A673 (cell line): ENCODE measurements at regions not wholly inside any gene's neighbourhood (a gene's known extent, or its start where the extent isn't known, plus 50 kb on each side); places are given as distances from the start of the nearest gene placed in this dataset.

Source experiments
- BruUV-seq: library from RNA; stranded (reverse); fragments of 400-500 nt; replicated peaks from 2 replicates; lab custom pipeline; 2021; lab: Mats Ljungman, UMichigan
- CTCF ChIA-PET: fragments of 300-600 bp; sonication (Branson Sonifier 250); formaldehyde crosslinking; loops from one replicate; lab custom pipeline; 2022; ENCODE audit warnings: antibody characterized with exemption; lab: Charles Lee
- POLR2A ChIA-PET: fragments of 300-600 bp; sonication (Branson Sonifier 250); formaldehyde crosslinking; loops from one replicate; lab custom pipeline; 2022; ENCODE audit warnings: antibody characterized with exemption; ENCODE audit not compliant: low non-redundant PET; lab: Charles Lee
- DNase-seq: peaks from one replicate; pipeline ENCODE4 v3.0.0-alpha.2; 2015; ENCODE audit warnings: low spot score
- H3K27ac ChIP-seq: fragments of 200-600 bp; sonication (generic); 2 replicates; pipeline ENCODE4 v1.5.1; 2016; ENCODE audit warnings: mixed run types, low read depth, mild to moderate bottlenecking, mixed read lengths, antibody characterized with exemption, low read length; ENCODE audit not compliant: poor library complexity, severe bottlenecking
- H3K27me3 ChIP-seq: fragments of 200-600 bp; sonication (generic); replicated peaks from 2 replicates; pipeline ENCODE4 v1.6.1; 2017; ENCODE audit warnings: mixed run types, low read depth, mild to moderate bottlenecking, mixed read lengths, antibody characterized with exemption, low read length; ENCODE audit not compliant: insufficient read depth, poor library complexity
- H3K36me3 ChIP-seq: fragments of 200-600 bp; sonication (generic); 2 replicates; pipeline ENCODE4 v1.6.1; 2016; ENCODE audit warnings: mixed run types, mild to moderate bottlenecking, mixed read lengths, antibody characterized with exemption, low read length; ENCODE audit not compliant: insufficient read depth, poor library complexity, severe bottlenecking
- H3K4me1 ChIP-seq: fragments of 200-600 bp; sonication (generic); 2 replicates; pipeline ENCODE4 v1.6.1; 2017; ENCODE audit warnings: mixed run types, mild to moderate bottlenecking, mixed read lengths, antibody characterized with exemption, low read length; ENCODE audit not compliant: insufficient read depth, poor library complexity, severe bottlenecking
- H3K4me3 ChIP-seq: fragments of 200-600 bp; sonication (generic); 2 replicates; pipeline ENCODE4 v1.5.1; 2016; ENCODE audit warnings: low read depth, mixed run types, mild to moderate bottlenecking, mixed read lengths, low read length; ENCODE audit not compliant: poor library complexity, severe bottlenecking
- H3K9me3 ChIP-seq: fragments of 200-600 bp; sonication (generic); 2 replicates; pipeline ENCODE4 v1.6.1; 2016; ENCODE audit warnings: mixed run types, low read depth, mild to moderate bottlenecking, mixed read lengths, antibody characterized with exemption, low read length; ENCODE audit not compliant: poor library complexity, severe bottlenecking
- CTCF ChIP-seq: fragments of 300-800, 200-600 bp; sonication (generic); conservative IDR thresholded peaks from 2 replicates; pipeline ENCODE4 v1.5.1; 2017; ENCODE audit warnings: low read depth, mild to moderate bottlenecking, antibody characterized with exemption, low read length, moderate library complexity, mixed read lengths
- EZH2 ChIP-seq: fragments of 200-600 bp; sonication (generic); IDR thresholded peaks from 2 replicates; pipeline ENCODE4 v1.6.1; 2017; ENCODE audit warnings: borderline replicate concordance, low read depth, mild to moderate bottlenecking, mixed read lengths, antibody characterized with exemption, low read length; ENCODE audit not compliant: poor library complexity, severe bottlenecking
- intact Hi-C: fragments of 100-400 bp; cut with micrococcal nuclease; formaldehyde crosslinking; loops from one replicate; pipeline ENCODE4 v1.10.0; 2022; ENCODE audit not compliant: unreplicated experiment

- H3K4me3 ChIP-seq: no peak overlapping the region
- no peak overlapping the region for H3K27ac ChIP-seq
- POLR2A ChIA-PET: interaction anchor here (0.6 kb wide), 1 partner anchor 1275 kb away, joined by 5 read pairs; no protein-coding TSS in a partner anchor
- peaks cover 31% of the 10 kb centered on the region for H3K27me3 ChIP-seq
- no peaks in the 10 kb centered on the region for H3K36me3 ChIP-seq
- H3K9me3 ChIP-seq: no peaks in the 10 kb centered on the region
- H3K4me1 ChIP-seq: no peaks in the 10 kb centered on the region
- no peak for TF ChIP-seq EZH2
- TF ChIP-seq CTCF: no peak
- no TSS peak for BruUV-seq
- DNase-seq: no peak
- intact Hi-C loops: no loop called here
- CTCF ChIA-PET: no interaction called here
Measured at GRCh38 chr2:349390-349789, 61.5 kb upstream of the ALKAL2 start.

GRCh38 chr2:348361-348916, 60.5 kb upstream of the ALKAL2 start:
- Histone ChIP-seq H3K27ac (no peak overlapping the region), H3K27me3 (peaks cover 36% of the 10 kb centered on the region), H3K4me1 (no peaks in the 10 kb centered on the region), H3K4me3 (no peak overlapping the region), H3K36me3 (no peaks in the 10 kb centered on the region), H3K9me3 (no peaks in the 10 kb centered on the region)
- no TSS peak for BruUV-seq
- ChIA-PET CTCF (no interaction called here), POLR2A (interaction anchor here (0.6 kb wide), 1 partner anchor 1276 kb away, joined by 5 read pairs; no protein-coding TSS in a partner anchor)
- DNase-seq: no peak
- no peak for TF ChIP-seq EZH2
- no peak for TF ChIP-seq CTCF
- intact Hi-C loops: no loop called here

- Histone ChIP-seq H3K27me3 (peaks cover 31% of the 10 kb centered on the region), H3K27ac (no peak overlapping the region), H3K9me3 (no peaks in the 10 kb centered on the region), H3K4me3 (no peak overlapping the region), H3K4me1 (peaks cover 6% of the 10 kb centered on the region), H3K36me3 (no peaks in the 10 kb centered on the region)
- TF ChIP-seq EZH2 (no peak), CTCF (no peak)
- intact Hi-C loops: no loop called here
- BruUV-seq: no TSS peak
- DNase-seq: no peak
- POLR2A ChIA-PET: no interaction called here
- CTCF ChIA-PET: no interaction called here
Measured at GRCh38 chr2:344811-345210, 56.9 kb upstream of the ALKAL2 start.
